ENCODE measurements at regions not wholly inside any gene's neighbourhood (a gene's known extent, or its start where the extent isn't known, plus 50 kb on each side); places are given as distances from the start of the nearest gene placed in this dataset.

- TF ChIP-seq, protein P1, sequence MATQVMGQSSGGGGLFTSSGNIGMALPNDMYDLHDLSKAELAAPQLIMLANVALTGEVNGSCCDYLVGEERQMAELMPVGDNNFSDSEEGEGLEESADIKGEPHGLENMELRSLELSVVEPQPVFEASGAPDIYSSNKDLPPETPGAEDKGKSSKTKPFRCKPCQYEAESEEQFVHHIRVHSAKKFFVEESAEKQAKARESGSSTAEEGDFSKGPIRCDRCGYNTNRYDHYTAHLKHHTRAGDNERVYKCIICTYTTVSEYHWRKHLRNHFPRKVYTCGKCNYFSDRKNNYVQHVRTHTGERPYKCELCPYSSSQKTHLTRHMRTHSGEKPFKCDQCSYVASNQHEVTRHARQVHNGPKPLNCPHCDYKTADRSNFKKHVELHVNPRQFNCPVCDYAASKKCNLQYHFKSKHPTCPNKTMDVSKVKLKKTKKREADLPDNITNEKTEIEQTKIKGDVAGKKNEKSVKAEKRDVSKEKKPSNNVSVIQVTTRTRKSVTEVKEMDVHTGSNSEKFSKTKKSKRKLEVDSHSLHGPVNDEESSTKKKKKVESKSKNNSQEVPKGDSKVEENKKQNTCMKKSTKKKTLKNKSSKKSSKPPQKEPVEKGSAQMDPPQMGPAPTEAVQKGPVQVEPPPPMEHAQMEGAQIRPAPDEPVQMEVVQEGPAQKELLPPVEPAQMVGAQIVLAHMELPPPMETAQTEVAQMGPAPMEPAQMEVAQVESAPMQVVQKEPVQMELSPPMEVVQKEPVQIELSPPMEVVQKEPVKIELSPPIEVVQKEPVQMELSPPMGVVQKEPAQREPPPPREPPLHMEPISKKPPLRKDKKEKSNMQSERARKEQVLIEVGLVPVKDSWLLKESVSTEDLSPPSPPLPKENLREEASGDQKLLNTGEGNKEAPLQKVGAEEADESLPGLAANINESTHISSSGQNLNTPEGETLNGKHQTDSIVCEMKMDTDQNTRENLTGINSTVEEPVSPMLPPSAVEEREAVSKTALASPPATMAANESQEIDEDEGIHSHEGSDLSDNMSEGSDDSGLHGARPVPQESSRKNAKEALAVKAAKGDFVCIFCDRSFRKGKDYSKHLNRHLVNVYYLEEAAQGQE (IDR thresholded peaks at IDR 0.05): no peak
These were observed 541.6 kb upstream of the ALCAM start (continued) for GRCh38 chr3:104825116-104825515.

- H3K27ac ChIP-seq: no peak overlapping the region
- DNase-seq (ENCODE audit: low read depth in 1 of 2, low spot score in 1 of 2) (no peak), ATAC-seq (no peak), FAIRE-seq (no peak)
- no peak overlapping the region for H3K4me2 ChIP-seq
- no peak for TF ChIP-seq PHF8 (IDR thresholded peaks at IDR 0.05; ENCODE audit: borderline replicate concordance, low read depth)
- TF ChIP-seq EHF (CRISPR knock-in tag; IDR thresholded peaks at IDR 0.05): no peak
- no peak for TF ChIP-seq EP300 (IDR thresholded peaks at IDR 0.05)
- no peak for TF ChIP-seq EHMT2 (IDR thresholded peaks at IDR 0.05; ENCODE audit: low read depth)
- no peak for TF ChIP-seq TP53 (CRISPR knock-in tag; IDR thresholded peaks at IDR 0.05)
- no peak for TF ChIP-seq RCOR1 (IDR thresholded peaks at IDR 0.05; ENCODE audit: low read depth, low read length)
- no peak for TF ChIP-seq HOXB5 (CRISPR knock-in tag; IDR thresholded peaks at IDR 0.05)
- no peak for TF ChIP-seq HOXA7 (CRISPR knock-in tag; IDR thresholded peaks at IDR 0.05)
- TF ChIP-seq TFCP2L1 (CRISPR knock-in tag; IDR thresholded peaks at IDR 0.05): no peak
- no peak for TF ChIP-seq ZFP36 (IDR thresholded peaks at IDR 0.05; ENCODE audit: borderline replicate concordance, partially characterized antibody)
- TF ChIP-seq, protein P2, sequence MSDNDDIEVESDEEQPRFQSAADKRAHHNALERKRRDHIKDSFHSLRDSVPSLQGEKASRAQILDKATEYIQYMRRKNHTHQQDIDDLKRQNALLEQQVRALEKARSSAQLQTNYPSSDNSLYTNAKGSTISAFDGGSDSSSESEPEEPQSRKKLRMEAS (IDR thresholded peaks at IDR 0.05): no peak
- TF ChIP-seq FOXS1 (CRISPR knock-in tag; IDR thresholded peaks at IDR 0.05): no peak
- no peak for TF ChIP-seq GATA3 (IDR thresholded peaks at IDR 0.05; ENCODE audit: borderline replicate concordance)
- TF ChIP-seq MYC (IDR thresholded peaks at IDR 0.05; ENCODE audit: borderline replicate concordance, low read length): no peak
- no peak for TF ChIP-seq ESRRA (IDR thresholded peaks at IDR 0.05; ENCODE audit: borderline replicate concordance, low read length)
- TF ChIP-seq HDAC2 (IDR thresholded peaks at IDR 0.05): no peak
- TF ChIP-seq CHD2 (IDR thresholded peaks at IDR 0.05; ENCODE audit: low read length, partially characterized antibody): no peak
- TF ChIP-seq NR3C1 (IDR thresholded peaks at IDR 0.05): no peak
- TF ChIP-seq BHLHE40 (IDR thresholded peaks at IDR 0.05; ENCODE audit: low read depth, low read length): no peak
- H3K9me3 ChIP-seq: no peaks in the 10 kb centered on the region
- H3K4me1 ChIP-seq: no peaks in the 10 kb centered on the region
- no peak overlapping the region for H3K4me3 ChIP-seq
- CTCF ChIA-PET: interaction anchor here (1.0 kb wide), 1 partner anchor 15 kb away, joined by 3 read pairs; no protein-coding TSS in a partner anchor
- POLR2A ChIA-PET: no interaction called here
- WGBS (ENCODE audit: missing lambda C conversion rate): 23% methylated on average over 2 of the region's 2 CpGs
These were observed 535.6 kb upstream of the ALCAM start for GRCh38 chr3:104831071-104831470.

DNA sequence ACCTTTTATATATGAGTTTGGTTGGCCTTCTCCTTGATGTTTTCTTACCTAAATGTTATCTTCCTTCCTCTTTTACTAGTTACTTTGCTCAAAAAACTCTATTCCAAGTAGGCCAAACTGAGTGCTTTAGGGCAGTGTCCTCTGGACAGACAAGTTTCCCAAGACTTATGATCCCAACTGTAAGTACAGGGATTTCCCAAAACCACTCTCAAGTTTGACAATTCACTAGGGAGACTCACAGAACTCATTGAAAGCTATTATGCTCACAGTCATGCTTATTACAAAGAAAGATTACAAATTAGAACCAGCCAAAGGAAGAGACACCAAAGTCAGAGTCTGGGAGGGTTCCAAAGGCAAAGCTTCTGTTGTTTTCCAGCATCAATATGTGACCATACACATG, 534.2 kb upstream of the ALCAM start:
- ChIA-PET POLR2A (no interaction called here), CTCF (no interaction called here)
- no peak for FAIRE-seq
- TF ChIP-seq MAZ (IDR thresholded peaks at IDR 0.05; ENCODE audit: borderline replicate concordance, low read depth, low read length) (no peak), EHF (CRISPR knock-in tag; IDR thresholded peaks at IDR 0.05) (no peak), EP300 (IDR thresholded peaks at IDR 0.05) (no peak), JUN (IDR thresholded peaks at IDR 0.05) (no peak), KDM1A (IDR thresholded peaks at IDR 0.05; ENCODE audit: low read depth) (no peak), HOXB5 (CRISPR knock-in tag; IDR thresholded peaks at IDR 0.05) (no peak), TP53 (CRISPR knock-in tag; IDR thresholded peaks at IDR 0.05) (no peak), EHMT2 (IDR thresholded peaks at IDR 0.05; ENCODE audit: low read depth) (no peak), FOSB (CRISPR knock-in tag; IDR thresholded peaks at IDR 0.05) (no peak), FOSL2 (IDR thresholded peaks at IDR 0.05) (no peak), FOSL2 (CRISPR knock-in tag; IDR thresholded peaks at IDR 0.05) (no peak), KDM5A (IDR thresholded peaks at IDR 0.05) (no peak), GATA3 (IDR thresholded peaks at IDR 0.05; ENCODE audit: borderline replicate concordance) (no peak), RARB (CRISPR knock-in tag; IDR thresholded peaks at IDR 0.05) (no peak), HDAC2 (IDR thresholded peaks at IDR 0.05) (no peak), TFCP2L1 (CRISPR knock-in tag; IDR thresholded peaks at IDR 0.05) (no peak)
- TF ChIP-seq, protein P3, sequence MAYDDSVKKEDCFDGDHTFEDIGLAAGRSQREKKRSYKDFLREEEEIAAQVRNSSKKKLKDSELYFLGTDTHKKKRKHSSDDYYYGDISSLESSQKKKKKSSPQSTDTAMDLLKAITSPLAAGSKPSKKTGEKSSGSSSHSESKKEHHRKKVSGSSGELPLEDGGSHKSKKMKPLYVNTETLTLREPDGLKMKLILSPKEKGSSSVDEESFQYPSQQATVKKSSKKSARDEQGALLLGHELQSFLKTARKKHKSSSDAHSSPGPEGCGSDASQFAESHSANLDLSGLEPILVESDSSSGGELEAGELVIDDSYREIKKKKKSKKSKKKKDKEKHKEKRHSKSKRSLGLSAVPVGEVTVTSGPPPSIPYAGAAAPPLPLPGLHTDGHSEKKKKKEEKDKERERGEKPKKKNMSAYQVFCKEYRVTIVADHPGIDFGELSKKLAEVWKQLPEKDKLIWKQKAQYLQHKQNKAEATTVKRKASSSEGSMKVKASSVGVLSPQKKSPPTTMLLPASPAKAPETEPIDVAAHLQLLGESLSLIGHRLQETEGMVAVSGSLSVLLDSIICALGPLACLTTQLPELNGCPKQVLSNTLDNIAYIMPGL (CRISPR knock-in tag; IDR thresholded peaks at IDR 0.05; ENCODE audit: borderline replicate concordance): no peak
- TF ChIP-seq, protein P1 (IDR thresholded peaks at IDR 0.05): no peak

More for the DNA sequence above, 534.2 kb upstream of the ALCAM start:
- H3K9me3 ChIP-seq: no peaks in the 10 kb centered on the region
- DNase-seq (ENCODE audit: low read depth in 1 of 2, low spot score in 1 of 2) (no peak), ATAC-seq (no peak)
- no peaks in the 10 kb centered on the region for H3K4me1 ChIP-seq
- no peak overlapping the region for H3K4me2 ChIP-seq
- no peak overlapping the region for H3K4me3 ChIP-seq
- H3K27ac ChIP-seq: no peak overlapping the region

Data from A549 (cell line).